Natural killer cell (primary cell): ENCODE measurements at regions not wholly inside any gene's neighbourhood (a gene's known extent, or its start where the extent isn't known, plus 50 kb on each side); places are given as distances from the start of the nearest gene placed in this dataset.

Source experiments
- ATAC-seq, 3 donors: fragments of 150-1000 bp in 2 of 3; fragments of 200-7000 bp in 1 of 3; cut with Tn5 transposase; 1 replicate in 1 of 3; 2 replicates in 2 of 3; pipeline ENCODE4 v1.10.0; 2021; ENCODE audit warnings: mild to moderate bottlenecking in 2 of 3, moderate library complexity in 2 of 3
- DNase-seq, 2 donors: peaks; one replicate each; pipeline versions ENCODE4 v3.0.0 to v3.0.0-alpha.2; 2013 to 2021; ENCODE audit warnings: mixed read lengths in 1 of 2
- H3K27ac ChIP-seq: one replicate; pipeline ENCODE4 v1.5.1; 2013; ENCODE audit warnings: mild to moderate bottlenecking, low read length
- H3K27me3 ChIP-seq: one replicate; pipeline ENCODE4 v1.6.1; 2013; ENCODE audit warnings: low read length; ENCODE audit not compliant: control insufficient read depth, insufficient read depth
- H3K36me3 ChIP-seq: one replicate; pipeline ENCODE4 v1.6.1; 2013; ENCODE audit warnings: low read length; ENCODE audit not compliant: control insufficient read depth, insufficient read depth
- H3K4me1 ChIP-seq: one replicate; pipeline ENCODE4 v1.6.1; 2013; ENCODE audit warnings: low read length; ENCODE audit not compliant: control insufficient read depth, insufficient read depth
- H3K4me3 ChIP-seq: one replicate; pipeline ENCODE4 v1.5.1; 2013; ENCODE audit warnings: low read length
- H3K9me3 ChIP-seq: one replicate; pipeline ENCODE4 v1.6.1; 2013; ENCODE audit warnings: low read length; ENCODE audit not compliant: control insufficient read depth, insufficient read depth
- H3K27ac Mint-ChIP-seq, 2 donors: one replicate each; pipeline ENCODE4 v1.8.0; 2022; ENCODE audit warnings: mild to moderate bottlenecking in 2 of 2, mixed read lengths in 2 of 2, moderate library complexity in 1 of 2
- H3K27me3 Mint-ChIP-seq, 2 donors: one replicate each; pipeline ENCODE4 v1.8.0; 2022; ENCODE audit warnings: low read depth in 2 of 2, mixed read lengths in 2 of 2
- H3K36me3 Mint-ChIP-seq: one replicate; pipeline ENCODE4 v1.8.0; 2022; ENCODE audit warnings: mixed read lengths
- H3K4me1 Mint-ChIP-seq, 2 donors: one replicate each; pipeline ENCODE4 v1.8.0; 2022; ENCODE audit warnings: mixed read lengths in 2 of 2
- H3K4me3 Mint-ChIP-seq: one replicate; pipeline ENCODE4 v1.8.0; 2022; ENCODE audit warnings: mild to moderate bottlenecking, moderate library complexity, mixed read lengths
- H3K9me3 Mint-ChIP-seq, 2 donors: one replicate each; pipeline ENCODE4 v1.8.0; 2022; ENCODE audit warnings: mixed read lengths in 2 of 2
- WGBS: methylation state at CpG from one replicate; pipeline ENCODE4 v1.1.7; 2013; ENCODE audit warnings: missing lambda C conversion rate; ENCODE audit not compliant: insufficient coverage; 5-methylcytosine and 5-hydroxymethylcytosine counted together
- intact Hi-C: fragments of 100-400 bp; cut with micrococcal nuclease; formaldehyde crosslinking; loops from one replicate; pipeline ENCODE4 v1.14.2; 2022
- TF ChIP-seq, protein P1 (sequence below): fragments of 200-600 bp; IDR thresholded peaks from one replicate; pipeline ENCODE4 v1.8.0; 2022; ENCODE audit warnings: antibody characterized with exemption

DNA sequence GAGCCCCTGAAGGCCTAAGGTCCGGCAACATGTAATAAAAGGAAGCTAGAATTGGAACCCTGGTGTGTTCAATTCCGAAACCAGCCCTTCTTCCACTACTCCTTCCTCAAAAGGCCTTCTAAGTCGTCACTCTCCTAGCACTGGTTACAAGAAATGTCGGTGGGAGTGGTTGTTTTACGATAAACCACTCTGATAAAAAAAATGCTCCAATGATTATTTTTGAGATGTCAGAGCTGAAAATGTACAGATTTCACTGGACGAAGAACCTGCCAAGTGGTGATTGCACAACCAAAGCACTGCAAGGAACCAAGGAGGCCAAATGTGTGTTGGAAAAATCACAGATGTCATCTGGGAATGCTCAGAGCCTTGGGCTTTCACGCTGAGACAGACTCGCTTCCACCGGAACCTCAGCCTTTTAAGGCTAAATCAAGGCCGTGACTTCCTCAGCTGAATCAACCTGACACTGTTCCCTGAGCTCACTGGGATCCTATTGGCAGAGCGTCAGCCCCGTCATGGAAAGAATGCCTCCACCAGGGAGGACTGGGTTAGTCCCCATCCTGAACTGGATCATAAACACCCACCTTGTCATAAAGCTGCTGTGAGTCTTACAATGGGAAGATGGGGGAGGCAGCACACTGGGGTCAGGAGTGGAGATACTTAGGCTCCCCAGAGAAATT, 108.1 kb upstream of the THBS1 start:
- H3K4me1 ChIP-seq: no peaks in the 10 kb centered on the region
- H3K27me3 ChIP-seq: no peaks in the 10 kb centered on the region
- Mint-ChIP-seq H3K27me3 (peaks cover 13 to 21% of the 10 kb centered on the region in 2 donors), H3K9me3 (no peaks in the 10 kb centered on the region), H3K36me3 (no peaks in the 10 kb centered on the region), H3K4me3 (no peak overlapping the region), H3K27ac (no peak overlapping the region), H3K4me1 (no peaks in the 10 kb centered on the region)
- no peaks in the 10 kb centered on the region for H3K36me3 ChIP-seq
- ATAC-seq (no peak), DNase-seq (no peak)
- no peak overlapping the region for H3K27ac ChIP-seq
- no peaks in the 10 kb centered on the region for H3K9me3 ChIP-seq
- H3K4me3 ChIP-seq: no peak overlapping the region
- intact Hi-C loops: no loop called here
- 95% methylated on average over 10 of the region's 12 CpGs for whole genome bisulfite sequencing
- TF ChIP-seq, protein P1, sequence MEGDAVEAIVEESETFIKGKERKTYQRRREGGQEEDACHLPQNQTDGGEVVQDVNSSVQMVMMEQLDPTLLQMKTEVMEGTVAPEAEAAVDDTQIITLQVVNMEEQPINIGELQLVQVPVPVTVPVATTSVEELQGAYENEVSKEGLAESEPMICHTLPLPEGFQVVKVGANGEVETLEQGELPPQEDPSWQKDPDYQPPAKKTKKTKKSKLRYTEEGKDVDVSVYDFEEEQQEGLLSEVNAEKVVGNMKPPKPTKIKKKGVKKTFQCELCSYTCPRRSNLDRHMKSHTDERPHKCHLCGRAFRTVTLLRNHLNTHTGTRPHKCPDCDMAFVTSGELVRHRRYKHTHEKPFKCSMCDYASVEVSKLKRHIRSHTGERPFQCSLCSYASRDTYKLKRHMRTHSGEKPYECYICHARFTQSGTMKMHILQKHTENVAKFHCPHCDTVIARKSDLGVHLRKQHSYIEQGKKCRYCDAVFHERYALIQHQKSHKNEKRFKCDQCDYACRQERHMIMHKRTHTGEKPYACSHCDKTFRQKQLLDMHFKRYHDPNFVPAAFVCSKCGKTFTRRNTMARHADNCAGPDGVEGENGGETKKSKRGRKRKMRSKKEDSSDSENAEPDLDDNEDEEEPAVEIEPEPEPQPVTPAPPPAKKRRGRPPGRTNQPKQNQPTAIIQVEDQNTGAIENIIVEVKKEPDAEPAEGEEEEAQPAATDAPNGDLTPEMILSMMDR: no peak

DNA sequence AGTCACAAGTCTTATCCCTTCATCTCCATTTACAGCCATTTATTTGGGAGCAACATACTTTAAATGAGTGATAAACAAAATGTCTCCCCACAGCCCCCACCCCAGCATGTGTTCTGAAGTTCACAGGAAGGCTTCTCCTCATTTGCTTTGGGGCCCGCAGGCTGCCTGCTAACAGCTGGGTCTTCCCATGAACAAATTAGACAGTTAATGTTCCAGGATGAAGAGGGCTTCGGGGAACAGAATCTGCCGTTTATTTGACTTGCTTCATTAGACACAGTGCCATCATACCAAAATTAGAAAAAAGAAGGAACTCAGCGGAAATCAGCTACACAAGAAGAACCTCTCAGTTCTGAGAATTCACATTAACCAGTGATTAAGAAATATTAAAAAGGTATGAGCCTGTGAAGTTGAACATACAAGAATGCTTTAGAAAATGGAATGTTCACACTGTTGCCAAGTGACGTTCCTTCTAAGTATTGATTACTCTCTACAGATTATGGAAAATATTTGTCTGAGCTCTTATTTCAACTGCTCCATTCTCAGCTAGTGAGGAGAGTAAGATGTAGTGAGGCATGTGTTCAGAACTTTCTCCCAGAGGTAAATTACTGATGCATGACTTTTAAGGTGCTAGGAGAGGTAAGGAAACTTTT, 107.5 kb upstream of the THBS1 start:
- H3K27ac Mint-ChIP-seq: no peak overlapping the region
- Histone ChIP-seq H3K36me3 (no peaks in the 10 kb centered on the region), H3K9me3 (no peaks in the 10 kb centered on the region), H3K27me3 (no peaks in the 10 kb centered on the region), H3K4me1 (no peaks in the 10 kb centered on the region), H3K4me3 (no peak overlapping the region), H3K27ac (no peak overlapping the region)
- no peaks in the 10 kb centered on the region for H3K4me1 Mint-ChIP-seq
- H3K27me3 Mint-ChIP-seq: peaks cover 13 to 21% of the 10 kb centered on the region in 2 donors
- intact Hi-C loops: no loop called here
- H3K4me3 Mint-ChIP-seq: no peak overlapping the region
- H3K36me3 Mint-ChIP-seq: no peaks in the 10 kb centered on the region
- ATAC-seq (no peak), DNase-seq (no peak)
- TF ChIP-seq, protein P1: no peak
- H3K9me3 Mint-ChIP-seq: no peaks in the 10 kb centered on the region
- 82% methylated on average over 4 of the region's 5 CpGs for WGBS

DNA sequence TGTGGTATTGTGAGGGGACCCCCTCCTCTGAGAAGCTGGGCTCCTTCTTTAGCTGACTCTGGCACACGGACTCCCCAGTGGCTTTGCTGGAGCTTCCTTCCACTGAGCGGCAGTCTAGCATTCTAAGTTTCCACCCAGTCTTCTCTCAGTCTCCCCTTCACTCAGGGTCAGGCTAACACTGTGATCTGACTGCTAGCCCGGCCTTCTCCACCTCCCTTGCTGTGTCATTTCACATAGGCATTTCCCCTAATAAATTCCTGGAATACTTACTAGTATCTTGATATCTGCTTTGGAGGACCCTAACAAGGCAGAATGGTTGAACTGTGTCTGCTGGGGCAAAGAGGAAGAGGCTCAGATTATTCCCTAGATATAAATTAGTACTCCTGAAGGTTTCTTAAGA, 106.2 kb upstream of the THBS1 start:
- H3K4me1 ChIP-seq: no peaks in the 10 kb centered on the region
- intact Hi-C loops: no loop called here
- 80% methylated on average over 3 of the region's 3 CpGs for WGBS
- DNase-seq (no peak), ATAC-seq (no peak)
- H3K27me3 Mint-ChIP-seq: peaks cover 13 to 21% of the 10 kb centered on the region in 2 donors
- H3K9me3 ChIP-seq: no peaks in the 10 kb centered on the region
- no peak overlapping the region for H3K27ac ChIP-seq
- H3K9me3 Mint-ChIP-seq: no peaks in the 10 kb centered on the region
- H3K4me3 Mint-ChIP-seq: no peak overlapping the region
- no peaks in the 10 kb centered on the region for H3K4me1 Mint-ChIP-seq
- no peaks in the 10 kb centered on the region for H3K27me3 ChIP-seq
- no peak overlapping the region for H3K27ac Mint-ChIP-seq
- TF ChIP-seq, protein P1: no peak
- no peaks in the 10 kb centered on the region for H3K36me3 ChIP-seq
- H3K4me3 ChIP-seq: no peak overlapping the region
- H3K36me3 Mint-ChIP-seq: no peaks in the 10 kb centered on the region
